ENCODE measurements at regions not wholly inside any gene's neighbourhood (a gene's known extent, or its start where the extent isn't known, plus 50 kb on each side); places are given as distances from the start of the nearest gene placed in this dataset.
"Not testable (repeated sequence)": the region's sequence is repeated elsewhere in the genome, so short reads cannot be mapped to it uniquely, and the experiment has no call there.

GRCh38 chr4:49287893-49288292 lies 301.8 kb downstream of the CWH43 start:
- not testable (repeated sequence) for TF ChIP-seq POLR2A, CTCF (IDR thresholded peaks at IDR 0.05)

Measured in esophagus squamous epithelium (tissue), 4 donors.